Kidney (tissue), 13 donors: ENCODE measurements at regions not wholly inside any gene's neighbourhood (a gene's known extent, or its start where the extent isn't known, plus 50 kb on each side); places are given as distances from the start of the nearest gene placed in this dataset.

Experiments
- DNase-seq, 5 donors: peaks; one replicate each; pipeline ENCODE4 v3.0.0-alpha.2; 2013 to 2020
- FAIRE-seq: peaks from 2 replicates; lab custom pipeline; 2012; peaks lifted over from hg19 to GRCh38; lab: Jason Lieb, UNC
- H3K27ac ChIP-seq, 2 donors: one replicate each; pipeline ENCODE4 v1.7.0; 2013; ENCODE audit warnings: low read depth in 2 of 2, low read length in 2 of 2, inconsistent platforms in 1 of 2
- H3K27me3 ChIP-seq: one replicate; pipeline ENCODE4 v1.7.1; 2013; ENCODE audit warnings: low read length, inconsistent platforms; ENCODE audit not compliant: control insufficient read depth, insufficient read depth
- H3K36me3 ChIP-seq, 3 donors: one replicate each; pipeline versions ENCODE4 v1.7.0 to v1.7.1; 2013; ENCODE audit warnings: low read length in 3 of 3, control low read depth in 1 of 3, inconsistent platforms in 1 of 3; ENCODE audit not compliant: insufficient read depth in 3 of 3, control insufficient read depth in 2 of 3
- H3K4me1 ChIP-seq, 3 donors: one replicate each; pipeline versions ENCODE4 v1.7.0 to v1.7.1; 2013; ENCODE audit warnings: low read length in 3 of 3, inconsistent platforms in 1 of 3, low read depth in 1 of 3; ENCODE audit not compliant: control insufficient read depth in 2 of 3, insufficient read depth in 2 of 3
- H3K4me3 ChIP-seq, 3 donors: one replicate each; pipeline versions ENCODE4 v1.7.0 to v1.8.1; 2013; ENCODE audit warnings: low read length in 3 of 3, control low read depth in 1 of 3, inconsistent platforms in 1 of 3
- H3K9ac ChIP-seq, 3 donors: one replicate each; pipeline versions ENCODE4 v1.7.0 to v1.7.1; 2013; ENCODE audit warnings: low read length in 3 of 3, control low read depth in 1 of 3, inconsistent platforms in 1 of 3
- H3K9me3 ChIP-seq, 3 donors: one replicate each; pipeline versions ENCODE4 v1.7.0 to v1.7.1; 2013; ENCODE audit warnings: low read length in 3 of 3, control low read depth in 1 of 3, inconsistent platforms in 1 of 3; ENCODE audit not compliant: control insufficient read depth in 2 of 3, insufficient read depth in 1 of 3
- CTCF ChIP-seq: IDR thresholded peaks from 3 replicates; pipeline ENCODE4 v1.5.1; 2012; ENCODE audit warnings: mild to moderate bottlenecking, moderate library complexity, borderline replicate concordance; ENCODE audit not compliant: insufficient read depth; ENCODE audit errors: extremely low read depth
- intact Hi-C: fragments of 100-400 bp; cut with DNase I; formaldehyde crosslinking; loops from one replicate; pipeline ENCODE4 v1.11.1; 2022
- donor health status: control.
- donor health status: control.
- donor health status: control.
- donor health status: control.
- donor health status: control.
- donor health status: DM: yes; HTN: yes; CAD: no.
- donor health status: Normal renal cell carcinoma (clear cell type).

- Histone ChIP-seq H3K36me3 (no peaks in the 10 kb centered on the region), H3K4me3 (no peak overlapping the region), H3K4me1 (no peaks in the 10 kb centered on the region), H3K27ac (no peak overlapping the region), H3K9me3 (no peaks in the 10 kb centered on the region), H3K27me3 (no peaks in the 10 kb centered on the region), H3K9ac (no peak overlapping the region)
- intact Hi-C loops, result no loop called here
- DNase-seq (peak in 4 of 5 donors; percentile 33 to 51 (median 41)), FAIRE-seq (no peak)
- no peak for TF ChIP-seq CTCF
Measured at GRCh38 chr16:65280845-65281512, 159.1 kb upstream of the CDH11 start.

- Histone ChIP-seq H3K9ac (no peak overlapping the region), H3K9me3 (no peaks in the 10 kb centered on the region), H3K4me3 (no peak overlapping the region), H3K4me1 (no peaks in the 10 kb centered on the region), H3K27me3 (no peaks in the 10 kb centered on the region), H3K27ac (no peak overlapping the region), H3K36me3 (no peaks in the 10 kb centered on the region)
- intact Hi-C loops, result no loop called here
- no peak for FAIRE-seq
- no peak for TF ChIP-seq CTCF
- DNase-seq, result no peak
Measured at GRCh38 chr16:65279576-65279975, 157.7 kb upstream of the CDH11 start.

GRCh38 chr16:65278874-65279273 lies 157.0 kb upstream of the CDH11 start:
- H3K27me3 ChIP-seq, result no peaks in the 10 kb centered on the region
- no peak for TF ChIP-seq CTCF
- intact Hi-C loops, result no loop called here
- no peaks in the 10 kb centered on the region for H3K36me3 ChIP-seq
- DNase-seq (no peak), FAIRE-seq (no peak)
- H3K27ac ChIP-seq, result no peak overlapping the region
- no peaks in the 10 kb centered on the region for H3K9me3 ChIP-seq
- no peaks in the 10 kb centered on the region for H3K4me1 ChIP-seq
- H3K4me3 ChIP-seq, result no peak overlapping the region
- H3K9ac ChIP-seq, result no peak overlapping the region

- Histone ChIP-seq H3K9ac (no peak overlapping the region), H3K27ac (no peak overlapping the region), H3K4me1 (no peaks in the 10 kb centered on the region), H3K4me3 (no peak overlapping the region), H3K27me3 (no peaks in the 10 kb centered on the region), H3K36me3 (no peaks in the 10 kb centered on the region), H3K9me3 (no peaks in the 10 kb centered on the region)
- intact Hi-C loops, result no loop called here
- TF ChIP-seq CTCF, result no peak
- FAIRE-seq (no peak), DNase-seq (no peak)
Measured at GRCh38 chr16:65274566-65274965, 152.7 kb upstream of the CDH11 start.
